HEK293 (cell line): ENCODE measurements at regions not wholly inside any gene's neighbourhood (a gene's known extent, or its start where the extent isn't known, plus 50 kb on each side); places are given as distances from the start of the nearest gene placed in this dataset.

Experiments
- CTCF ChIA-PET: fragments of 350-600 bp; formaldehyde crosslinking; extraction: SDS; loops from one replicate; lab custom pipeline; 2021; ENCODE audit warnings: antibody characterized with exemption; lab: Yijun Ruan, JAX
- POLR2A ChIA-PET: fragments of 300-600 bp; formaldehyde crosslinking; extraction: SDS; loops from one replicate; lab custom pipeline; 2020; ENCODE audit warnings: antibody characterized with exemption, inconsistent platforms; lab: Yijun Ruan, JAX
- H3K27ac ChIP-seq: fragments of 200-500 bp; sonication (Bioruptor generic); 2 replicates; pipeline ENCODE4 v1.5.1; 2014; ENCODE audit warnings: low read depth, low read length, control low read depth, inconsistent platforms; ENCODE audit errors: extremely low read depth
- H3K36me3 ChIP-seq, 2 experiments: fragments of 200-500 bp in 1 of 2; sonication (Bioruptor generic) in 1 of 2; 1 replicate in 1 of 2; 2 replicates in 1 of 2; pipeline ENCODE4 v1.5.1; 2014 to 2017; ENCODE audit warnings: inconsistent platforms in 2 of 2, low read length in 2 of 2; ENCODE audit not compliant: control insufficient read depth in 2 of 2, insufficient read depth in 1 of 2
- H3K4me1 ChIP-seq: fragments of 200-500 bp; sonication (Bioruptor generic); 2 replicates; pipeline ENCODE4 v1.5.1; 2014; ENCODE audit warnings: mild to moderate bottlenecking, low read length, inconsistent platforms; ENCODE audit not compliant: control insufficient read depth, insufficient read depth
- H3K4me3 ChIP-seq: 2 replicates; pipeline ENCODE4 v1.5.1; 2011; ENCODE audit warnings: low read depth, mild to moderate bottlenecking, control low read depth, low read length, moderate library complexity
- H3K9me3 ChIP-seq: fragments of 200-500 bp; sonication (Bioruptor generic); 2 replicates; pipeline ENCODE4 v1.5.1; 2014; ENCODE audit warnings: low read depth, low read length, inconsistent platforms; ENCODE audit not compliant: control insufficient read depth, insufficient read depth
- ATF2 ChIP-seq: fragments of 450-650 bp; formaldehyde crosslinking; IDR thresholded peaks from 2 replicates; pipeline ENCODE4 v1.5.1; 2016; ENCODE audit warnings: missing biosample characterization, missing genetic modification characterization, low read depth
- GFI1B ChIP-seq: fragments of 450-650 bp; formaldehyde crosslinking; IDR thresholded peaks from 2 replicates; pipeline ENCODE4 v1.5.1; 2016; ENCODE audit warnings: missing biosample characterization, missing genetic modification characterization
- KLF1 ChIP-seq: fragments of 450-650 bp; formaldehyde crosslinking; IDR thresholded peaks from 2 replicates; pipeline ENCODE4 v1.5.1; 2016; ENCODE audit warnings: missing biosample characterization, missing genetic modification characterization
- MYNN ChIP-seq: fragments of 450-650 bp; formaldehyde crosslinking; IDR thresholded peaks from 2 replicates; pipeline ENCODE4 v1.5.1; 2016; ENCODE audit warnings: missing biosample characterization, missing genetic modification characterization, borderline replicate concordance
- MZF1 ChIP-seq: fragments of 450-650 bp; formaldehyde crosslinking; IDR thresholded peaks from 2 replicates; pipeline ENCODE4 v1.5.1; 2017; ENCODE audit warnings: missing biosample characterization, missing genetic modification characterization, borderline replicate concordance
- OVOL3 ChIP-seq: fragments of 450-650 bp; formaldehyde crosslinking; IDR thresholded peaks from 2 replicates; pipeline ENCODE4 v1.5.1; 2016; ENCODE audit warnings: missing biosample characterization, missing genetic modification characterization
- ZBTB11 ChIP-seq: fragments of 450-650 bp; formaldehyde crosslinking; conservative IDR thresholded peaks from 2 replicates; pipeline ENCODE4 v1.5.1; 2016; ENCODE audit warnings: low read depth, missing biosample characterization, missing genetic modification characterization
- ZBTB21 ChIP-seq: fragments of 450-650 bp; formaldehyde crosslinking; IDR thresholded peaks from 2 replicates; pipeline ENCODE4 v1.5.1; 2017; ENCODE audit warnings: missing biosample characterization, missing genetic modification characterization
- ZNF214 ChIP-seq: fragments of 450-650 bp; formaldehyde crosslinking; IDR thresholded peaks from 2 replicates; pipeline ENCODE4 v1.5.1; 2017; ENCODE audit warnings: missing biosample characterization, mild to moderate bottlenecking, missing genetic modification characterization, borderline replicate concordance
- ZNF221 ChIP-seq: fragments of 450-650 bp; formaldehyde crosslinking; IDR thresholded peaks from 2 replicates; pipeline ENCODE4 v1.5.1; 2017; ENCODE audit warnings: missing biosample characterization, missing genetic modification characterization, borderline replicate concordance
- ZNF23 ChIP-seq: fragments of 450-650 bp; formaldehyde crosslinking; IDR thresholded peaks from 2 replicates; pipeline ENCODE4 v1.5.1; 2016; ENCODE audit warnings: missing biosample characterization, missing genetic modification characterization, borderline replicate concordance
- ZNF302 ChIP-seq: fragments of 450-650 bp; formaldehyde crosslinking; IDR thresholded peaks from 2 replicates; pipeline ENCODE4 v1.5.1; 2016; ENCODE audit warnings: missing biosample characterization, missing genetic modification characterization, low read depth
- ZNF48 ChIP-seq: fragments of 450-650 bp; formaldehyde crosslinking; IDR thresholded peaks from 2 replicates; pipeline ENCODE4 v1.5.1; 2016; ENCODE audit warnings: missing biosample characterization, missing genetic modification characterization
- ZNF501 ChIP-seq: fragments of 450-650 bp; formaldehyde crosslinking; IDR thresholded peaks from 2 replicates; pipeline ENCODE4 v1.5.1; 2016; ENCODE audit warnings: missing biosample characterization, missing genetic modification characterization
- ZNF510 ChIP-seq: fragments of 450-650 bp; formaldehyde crosslinking; IDR thresholded peaks from 2 replicates; pipeline ENCODE4 v1.5.1; 2018; ENCODE audit warnings: mild to moderate bottlenecking, missing genetic modification characterization, missing biosample characterization; ENCODE audit not compliant: insufficient replicate concordance
- ZNF548 ChIP-seq: fragments of 450-650 bp; formaldehyde crosslinking; IDR thresholded peaks from 2 replicates; pipeline ENCODE4 v1.5.1; 2016; ENCODE audit warnings: missing biosample characterization, missing genetic modification characterization
- ZNF561 ChIP-seq: fragments of 450-650 bp; IDR thresholded peaks from 2 replicates; pipeline ENCODE4 v1.5.1; 2018; ENCODE audit warnings: missing biosample characterization, missing genetic modification characterization, borderline replicate concordance
- ZNF768 ChIP-seq: fragments of 450-650 bp; formaldehyde crosslinking; IDR thresholded peaks from 2 replicates; pipeline ENCODE4 v1.5.1; 2018; ENCODE audit warnings: missing biosample characterization, mild to moderate bottlenecking, missing genetic modification characterization
- ZNF776 ChIP-seq: fragments of 450-650 bp; formaldehyde crosslinking; IDR thresholded peaks from 2 replicates; pipeline ENCODE4 v1.5.0; 2017; ENCODE audit warnings: missing biosample characterization, missing genetic modification characterization, borderline replicate concordance
- ZNF837 ChIP-seq: fragments of 450-650 bp; formaldehyde crosslinking; IDR thresholded peaks from 2 replicates; pipeline ENCODE4 v1.5.1; 2016; ENCODE audit warnings: missing biosample characterization, missing genetic modification characterization
- TF ChIP-seq, protein P1 (sequence below): fragments of 450-650 bp; formaldehyde crosslinking; IDR thresholded peaks from 2 replicates; pipeline ENCODE4 v1.5.1; 2017; ENCODE audit warnings: missing biosample characterization, missing genetic modification characterization
- TF ChIP-seq, protein P2 (sequence below): fragments of 450-650 bp; formaldehyde crosslinking; IDR thresholded peaks from 2 replicates; pipeline ENCODE4 v1.5.1; 2016; ENCODE audit warnings: missing biosample characterization, missing genetic modification characterization

- TF ChIP-seq, protein P1, sequence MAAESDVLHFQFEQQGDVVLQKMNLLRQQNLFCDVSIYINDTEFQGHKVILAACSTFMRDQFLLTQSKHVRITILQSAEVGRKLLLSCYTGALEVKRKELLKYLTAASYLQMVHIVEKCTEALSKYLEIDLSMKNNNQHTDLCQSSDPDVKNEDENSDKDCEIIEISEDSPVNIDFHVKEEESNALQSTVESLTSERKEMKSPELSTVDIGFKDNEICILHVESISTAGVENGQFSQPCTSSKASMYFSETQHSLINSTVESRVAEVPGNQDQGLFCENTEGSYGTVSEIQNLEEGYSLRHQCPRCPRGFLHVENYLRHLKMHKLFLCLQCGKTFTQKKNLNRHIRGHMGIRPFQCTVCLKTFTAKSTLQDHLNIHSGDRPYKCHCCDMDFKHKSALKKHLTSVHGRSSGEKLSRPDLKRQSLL = no peak
- no peak for TF ChIP-seq ZBTB21 (tag by site-specific recombination)
Observed at GRCh38 chr6:76677017-76677416, 604.6 kb upstream of the IMPG1 start (continued).

DNA sequence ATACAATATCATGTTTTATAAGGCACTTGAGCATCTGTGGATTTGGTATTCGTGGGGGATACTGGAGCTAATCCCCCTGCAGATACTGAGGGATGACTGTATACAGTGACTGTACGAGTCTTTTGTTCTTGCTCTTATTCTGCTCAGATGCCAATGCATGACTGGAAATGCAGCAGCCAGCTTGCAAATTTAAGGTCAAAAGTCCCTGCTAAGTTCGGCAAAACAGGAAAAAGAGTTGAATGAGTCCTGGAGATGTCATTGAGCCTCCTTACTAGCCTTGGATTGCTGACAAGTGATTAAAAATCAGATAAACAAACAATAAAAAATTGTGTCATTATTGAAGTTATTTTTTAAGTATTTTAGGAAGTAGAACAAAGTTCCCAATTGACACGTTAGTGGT, 599.3 kb upstream of the IMPG1 start:
- Histone ChIP-seq H3K9me3 (no peaks in the 10 kb centered on the region), H3K4me3 (no peak overlapping the region), H3K36me3 (no peaks in the 10 kb centered on the region), H3K27ac (no peak overlapping the region), H3K4me1 (no peaks in the 10 kb centered on the region)
- ChIA-PET CTCF (no interaction called here), POLR2A (no interaction called here)
- TF ChIP-seq ZNF501 = no peak
- no peak for TF ChIP-seq OVOL3 (tag by site-specific recombination)
- TF ChIP-seq ATF2 (tag by site-specific recombination) = no peak
- TF ChIP-seq ZNF214 (tag by site-specific recombination) = no peak
- TF ChIP-seq, protein P2, sequence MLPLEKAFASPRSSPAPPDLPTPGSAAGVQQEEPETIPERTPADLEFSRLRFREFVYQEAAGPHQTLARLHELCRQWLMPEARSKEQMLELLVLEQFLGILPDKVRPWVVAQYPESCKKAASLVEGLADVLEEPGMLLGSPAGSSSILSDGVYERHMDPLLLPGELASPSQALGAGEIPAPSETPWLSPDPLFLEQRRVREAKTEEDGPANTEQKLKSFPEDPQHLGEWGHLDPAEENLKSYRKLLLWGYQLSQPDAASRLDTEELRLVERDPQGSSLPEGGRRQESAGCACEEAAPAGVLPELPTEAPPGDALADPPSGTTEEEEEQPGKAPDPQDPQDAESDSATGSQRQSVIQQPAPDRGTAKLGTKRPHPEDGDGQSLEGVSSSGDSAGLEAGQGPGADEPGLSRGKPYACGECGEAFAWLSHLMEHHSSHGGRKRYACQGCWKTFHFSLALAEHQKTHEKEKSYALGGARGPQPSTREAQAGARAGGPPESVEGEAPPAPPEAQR (tag by site-specific recombination) = no peak
- no peak for TF ChIP-seq MYNN (tag by site-specific recombination)
- TF ChIP-seq ZNF510 (tag by site-specific recombination) = no peak
- no peak for TF ChIP-seq ZNF221 (tag by site-specific recombination)
- TF ChIP-seq ZNF302 (tag by site-specific recombination) = no peak
- TF ChIP-seq ZNF837 = no peak
- no peak for TF ChIP-seq MZF1
- TF ChIP-seq GFI1B (tag by site-specific recombination) = no peak
- no peak for TF ChIP-seq ZNF548 (tag by site-specific recombination)
- no peak for TF ChIP-seq ZNF48
- TF ChIP-seq ZNF561 (tag by site-specific recombination) = no peak
- TF ChIP-seq ZNF23 = no peak
- TF ChIP-seq KLF1 = no peak

GRCh38 chr6:76644231-76644630, 571.8 kb upstream of the IMPG1 start:
- Histone ChIP-seq H3K9me3 (no peaks in the 10 kb centered on the region), H3K36me3 (no peaks in the 10 kb centered on the region), H3K4me1 (no peaks in the 10 kb centered on the region), H3K4me3 (no peak overlapping the region), H3K27ac (no peak overlapping the region)
- ChIA-PET CTCF (interaction anchor here (0.8 kb wide), 1 partner anchor 709 kb away, joined by 3 read pairs; no protein-coding TSS in a partner anchor), POLR2A (no interaction called here)
- TF ChIP-seq ZBTB11 (tag by site-specific recombination) (no peak), ZNF776 (tag by site-specific recombination) (no peak), ZNF768 (no peak)
